ENCODE measurements at regions not wholly inside any gene's neighbourhood (a gene's known extent, or its start where the extent isn't known, plus 50 kb on each side); places are given as distances from the start of the nearest gene placed in this dataset.

DNA sequence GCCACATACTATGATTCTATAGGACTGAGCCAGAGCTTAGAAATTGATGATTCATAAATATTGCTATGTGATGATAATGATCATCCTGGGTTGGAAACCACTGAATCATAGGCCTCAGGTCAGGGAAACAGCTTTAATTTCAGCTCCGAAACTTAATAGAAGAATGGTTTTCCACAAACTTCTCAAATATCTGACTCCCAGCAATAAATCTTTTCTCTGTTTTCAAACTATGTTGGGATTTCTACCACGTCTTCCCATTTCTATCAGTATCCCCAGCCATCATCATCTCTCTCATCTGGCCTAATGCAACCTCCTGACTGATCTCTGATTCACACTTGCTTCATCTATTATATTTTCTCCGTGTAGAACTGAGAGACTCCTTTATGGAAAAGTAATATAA is 521.8 kb upstream of the AGA start:
- DNase-seq (ENCODE audit: low read depth) = no peak
- no peak overlapping the region for H3K4me3 ChIP-seq (ENCODE audit: low read depth, low read length)
- TF ChIP-seq, protein P1, sequence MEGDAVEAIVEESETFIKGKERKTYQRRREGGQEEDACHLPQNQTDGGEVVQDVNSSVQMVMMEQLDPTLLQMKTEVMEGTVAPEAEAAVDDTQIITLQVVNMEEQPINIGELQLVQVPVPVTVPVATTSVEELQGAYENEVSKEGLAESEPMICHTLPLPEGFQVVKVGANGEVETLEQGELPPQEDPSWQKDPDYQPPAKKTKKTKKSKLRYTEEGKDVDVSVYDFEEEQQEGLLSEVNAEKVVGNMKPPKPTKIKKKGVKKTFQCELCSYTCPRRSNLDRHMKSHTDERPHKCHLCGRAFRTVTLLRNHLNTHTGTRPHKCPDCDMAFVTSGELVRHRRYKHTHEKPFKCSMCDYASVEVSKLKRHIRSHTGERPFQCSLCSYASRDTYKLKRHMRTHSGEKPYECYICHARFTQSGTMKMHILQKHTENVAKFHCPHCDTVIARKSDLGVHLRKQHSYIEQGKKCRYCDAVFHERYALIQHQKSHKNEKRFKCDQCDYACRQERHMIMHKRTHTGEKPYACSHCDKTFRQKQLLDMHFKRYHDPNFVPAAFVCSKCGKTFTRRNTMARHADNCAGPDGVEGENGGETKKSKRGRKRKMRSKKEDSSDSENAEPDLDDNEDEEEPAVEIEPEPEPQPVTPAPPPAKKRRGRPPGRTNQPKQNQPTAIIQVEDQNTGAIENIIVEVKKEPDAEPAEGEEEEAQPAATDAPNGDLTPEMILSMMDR (IDR thresholded peaks at IDR 0.05; ENCODE audit: insufficient read depth, low read depth, low read length) = no peak

DNA sequence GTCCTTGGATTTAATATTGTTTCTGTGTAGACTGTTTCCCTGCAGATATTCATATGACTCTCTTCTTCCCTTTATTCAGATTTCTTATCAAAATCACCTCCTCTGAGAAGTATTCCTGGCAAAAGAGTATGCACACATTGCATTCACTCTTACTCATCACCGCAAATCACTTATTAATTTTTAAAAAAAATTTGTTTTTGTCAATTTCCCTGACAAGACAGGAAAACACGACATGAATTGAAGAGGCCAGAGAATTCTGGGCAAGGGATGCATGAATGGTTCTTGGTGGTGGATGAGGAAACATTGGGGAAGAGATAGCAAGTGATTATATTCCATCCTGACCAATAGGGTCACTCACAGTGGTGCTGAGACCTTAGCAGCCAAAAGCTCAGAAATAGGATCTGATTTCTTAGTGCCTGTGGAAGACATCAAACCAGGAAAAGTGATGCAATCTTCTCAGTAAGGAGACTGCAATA is 522.5 kb upstream of the AGA start:
- no peak for DNase-seq (ENCODE audit: low read depth)
- TF ChIP-seq, protein P1 (IDR thresholded peaks at IDR 0.05; ENCODE audit: insufficient read depth, low read depth, low read length) = no peak

DNA sequence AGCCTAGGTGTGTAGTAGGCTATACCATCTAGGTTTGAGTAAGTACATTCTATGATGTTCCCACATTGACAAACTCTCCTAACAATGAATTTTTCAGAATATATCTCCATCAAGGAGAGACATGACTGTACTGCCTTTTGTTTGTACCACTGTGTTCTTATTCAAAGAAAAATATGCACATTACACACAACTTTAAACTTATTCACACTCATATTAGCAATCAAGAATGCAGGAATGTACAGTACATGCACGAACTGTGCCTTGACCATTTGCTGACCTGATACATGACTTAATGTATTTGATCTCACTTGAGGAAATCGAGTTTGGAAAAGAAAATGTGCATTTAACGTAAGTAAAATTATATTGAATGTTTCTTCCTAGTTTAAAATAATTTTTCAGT is 525.1 kb upstream of the AGA start:
- TF ChIP-seq, protein P1 (IDR thresholded peaks at IDR 0.05; ENCODE audit: insufficient read depth, low read depth, low read length) = no peak
- no peak overlapping the region for H3K4me3 ChIP-seq (ENCODE audit: low read depth, low read length)
- no peak for DNase-seq (ENCODE audit: low read depth)

More for the DNA sequence above, 522.5 kb upstream of the AGA start:
- H3K4me3 ChIP-seq (ENCODE audit: low read depth, low read length) = no peak overlapping the region

DNA sequence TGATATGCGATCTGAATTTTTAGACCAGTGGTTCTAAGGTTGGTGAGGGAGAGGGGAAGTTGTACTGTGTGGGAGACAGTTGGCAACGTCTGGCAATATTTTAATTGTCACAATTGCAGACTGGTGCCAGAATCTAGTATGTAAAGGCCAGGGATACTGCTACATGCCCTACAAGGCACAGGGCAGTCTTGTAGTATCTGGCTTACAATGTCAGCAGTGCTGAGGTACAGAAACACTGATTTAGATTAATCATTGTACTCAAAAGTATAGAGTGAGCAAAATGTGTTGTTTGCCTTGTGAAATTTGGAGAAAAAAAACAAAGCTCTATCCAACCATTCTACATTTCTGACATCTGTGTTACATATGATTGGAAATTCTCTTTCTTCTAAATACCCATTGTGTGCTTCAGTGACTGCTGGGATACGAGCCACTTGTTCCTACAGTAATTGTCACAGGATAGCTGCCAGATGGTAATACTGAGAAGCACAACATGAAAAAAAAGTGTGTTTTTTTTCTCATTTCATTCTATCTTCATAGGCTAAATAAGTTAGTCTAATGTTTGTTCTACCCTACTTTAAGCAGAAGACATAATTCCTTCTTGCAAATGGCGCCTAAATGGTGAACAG is 526.7 kb upstream of the AGA start:
- no peak for DNase-seq (ENCODE audit: low read depth)
- H3K4me3 ChIP-seq (ENCODE audit: low read depth, low read length) = no peak overlapping the region
- TF ChIP-seq, protein P1 (IDR thresholded peaks at IDR 0.05; ENCODE audit: insufficient read depth, low read depth, low read length) = no peak

DNA sequence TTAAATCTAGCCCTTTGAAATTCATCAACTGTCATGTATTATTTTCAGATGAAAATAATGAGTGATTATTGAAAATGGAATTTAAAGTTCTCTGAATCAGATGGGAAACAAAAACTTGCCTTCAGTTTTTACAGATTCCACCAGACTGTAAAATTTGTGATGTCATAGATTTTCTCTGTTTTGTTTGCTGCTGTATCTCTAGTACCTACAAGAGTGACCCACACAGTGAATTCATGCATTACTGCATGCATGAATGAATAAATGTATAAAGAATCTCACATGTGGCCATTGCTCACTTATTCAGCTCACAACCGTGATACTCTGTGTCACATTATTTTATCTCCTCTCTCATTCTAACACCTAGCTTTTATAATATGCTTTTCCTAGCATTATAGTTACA is 532.2 kb upstream of the AGA start:
- TF ChIP-seq, protein P1 (IDR thresholded peaks at IDR 0.05; ENCODE audit: insufficient read depth, low read depth, low read length) = no peak

DNA sequence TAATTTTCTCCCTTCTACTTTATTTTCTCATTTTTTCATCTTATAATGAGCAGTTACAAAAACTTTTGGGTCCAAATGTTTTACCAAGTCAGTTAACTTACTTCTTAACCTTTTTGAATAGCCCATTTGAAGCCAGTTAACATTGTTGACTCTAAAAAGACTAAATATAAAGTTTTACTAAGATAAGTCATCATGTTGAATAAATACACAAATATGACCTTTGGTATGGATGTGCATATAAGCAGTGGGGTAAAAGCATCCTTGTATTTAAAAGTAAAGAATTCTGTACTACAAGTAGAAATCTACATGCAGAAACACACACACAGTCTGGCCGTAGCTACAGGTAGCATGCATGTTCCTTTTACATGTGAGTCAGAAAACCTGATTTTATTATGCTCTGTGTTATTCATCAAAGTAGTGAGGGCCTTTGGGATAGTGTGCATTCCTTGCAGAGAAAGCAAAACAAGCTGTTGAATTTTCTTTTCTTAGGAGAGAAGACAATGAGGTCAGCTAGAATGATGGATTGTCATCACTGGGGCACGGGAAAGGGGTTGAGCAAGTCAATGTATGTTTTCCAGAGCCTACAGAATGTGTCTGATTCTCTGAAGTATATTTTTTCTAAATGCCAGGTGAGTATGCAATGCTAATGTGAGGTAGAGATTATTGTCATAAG is 533.2 kb upstream of the AGA start:
- DNase-seq (ENCODE audit: low read depth) = no peak
- H3K4me3 ChIP-seq (ENCODE audit: low read depth, low read length) = no peak overlapping the region
- TF ChIP-seq, protein P1 (IDR thresholded peaks at IDR 0.05; ENCODE audit: insufficient read depth, low read depth, low read length) = no peak

More for the DNA sequence above, 532.2 kb upstream of the AGA start:
- no peak for DNase-seq (ENCODE audit: low read depth)
- H3K4me3 ChIP-seq (ENCODE audit: low read depth, low read length) = no peak overlapping the region
